ENCODE measurements at regions not wholly inside any gene's neighbourhood (a gene's known extent, or its start where the extent isn't known, plus 50 kb on each side); places are given as distances from the start of the nearest gene placed in this dataset.

DNA sequence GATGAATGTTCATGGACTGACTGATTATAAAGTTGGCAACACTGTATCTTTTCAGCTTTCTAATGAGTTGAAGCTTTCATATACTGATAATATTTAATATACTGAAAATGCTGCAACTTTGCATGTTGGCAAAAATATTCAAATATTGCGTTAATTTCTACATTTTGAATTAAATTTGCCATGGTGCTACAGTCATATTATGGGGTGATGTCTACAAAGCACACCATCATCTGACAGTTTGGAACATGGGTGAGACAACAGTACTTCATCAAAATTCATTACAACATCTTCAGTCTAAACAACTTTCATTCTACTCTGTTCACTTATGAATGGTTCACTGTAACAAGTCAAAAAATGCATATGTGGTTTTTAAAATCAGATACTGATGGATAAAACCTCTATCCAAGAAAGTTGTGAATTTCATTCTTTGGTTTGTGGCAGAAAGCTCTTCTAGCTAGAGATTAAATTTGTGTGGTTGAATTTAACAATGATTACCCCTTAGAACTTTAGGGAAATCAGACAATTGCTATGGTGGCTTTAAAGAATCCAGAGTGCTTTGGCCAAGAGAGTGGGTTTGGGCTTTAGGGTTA is 136.4 kb downstream of the TMEM26 start:
- TF ChIP-seq, protein P1, sequence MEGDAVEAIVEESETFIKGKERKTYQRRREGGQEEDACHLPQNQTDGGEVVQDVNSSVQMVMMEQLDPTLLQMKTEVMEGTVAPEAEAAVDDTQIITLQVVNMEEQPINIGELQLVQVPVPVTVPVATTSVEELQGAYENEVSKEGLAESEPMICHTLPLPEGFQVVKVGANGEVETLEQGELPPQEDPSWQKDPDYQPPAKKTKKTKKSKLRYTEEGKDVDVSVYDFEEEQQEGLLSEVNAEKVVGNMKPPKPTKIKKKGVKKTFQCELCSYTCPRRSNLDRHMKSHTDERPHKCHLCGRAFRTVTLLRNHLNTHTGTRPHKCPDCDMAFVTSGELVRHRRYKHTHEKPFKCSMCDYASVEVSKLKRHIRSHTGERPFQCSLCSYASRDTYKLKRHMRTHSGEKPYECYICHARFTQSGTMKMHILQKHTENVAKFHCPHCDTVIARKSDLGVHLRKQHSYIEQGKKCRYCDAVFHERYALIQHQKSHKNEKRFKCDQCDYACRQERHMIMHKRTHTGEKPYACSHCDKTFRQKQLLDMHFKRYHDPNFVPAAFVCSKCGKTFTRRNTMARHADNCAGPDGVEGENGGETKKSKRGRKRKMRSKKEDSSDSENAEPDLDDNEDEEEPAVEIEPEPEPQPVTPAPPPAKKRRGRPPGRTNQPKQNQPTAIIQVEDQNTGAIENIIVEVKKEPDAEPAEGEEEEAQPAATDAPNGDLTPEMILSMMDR (IDR thresholded peaks at IDR 0.05), result no peak
- TF ChIP-seq EZH2 (IDR thresholded peaks at IDR 0.05; ENCODE audit: borderline replicate concordance, insufficient read depth, low read depth, low read length, poor library complexity, severe bottlenecking), result no peak

All from B cell (primary cell).